WTC11 (cell line): ENCODE measurements at regions not wholly inside any gene's neighbourhood (a gene's known extent, or its start where the extent isn't known, plus 50 kb on each side); places are given as distances from the start of the nearest gene placed in this dataset.
A peak's percentile ranks its signal among the peaks of the same experiment; 100 is the strongest.

Experiments
- ATAC-seq: fragments of 200-7000 bp; cut with Tn5 transposase; 2 replicates; pipeline ENCODE4 v1.10.0; 2021; ENCODE audit warnings: mild to moderate bottlenecking, moderate library complexity
- CTCF ChIA-PET: fragments of 300-600 bp; sonication (Branson Sonifier 250); formaldehyde crosslinking; loops from one replicate; lab custom pipeline; 2021; ENCODE audit warnings: antibody characterized with exemption; lab: Charles Lee
- POLR2A ChIA-PET: fragments of 350-600 bp; sonication (Branson Sonifier 250); formaldehyde crosslinking; loops from one replicate; lab custom pipeline; 2021; ENCODE audit warnings: antibody characterized with exemption; lab: Charles Lee
- DNase-seq: peaks from one replicate; pipeline ENCODE4 v3.0.0; 2021; ENCODE audit warnings: low spot score
- H3K27ac Mint-ChIP-seq: 2 replicates; pipeline ENCODE4 v1.8.0; 2021; ENCODE audit warnings: mixed read lengths
- H3K27me3 Mint-ChIP-seq: 2 replicates; pipeline ENCODE4 v1.8.0; 2021; ENCODE audit warnings: low read depth, mild to moderate bottlenecking, moderate library complexity, mixed read lengths
- H3K36me3 Mint-ChIP-seq: 2 replicates; pipeline ENCODE4 v1.8.0; 2021; ENCODE audit warnings: mixed read lengths
- H3K4me1 Mint-ChIP-seq: 2 replicates; pipeline ENCODE4 v1.8.0; 2022; ENCODE audit warnings: mixed read lengths
- H3K4me3 Mint-ChIP-seq: 2 replicates; pipeline ENCODE4 v1.8.0; 2021; ENCODE audit warnings: mild to moderate bottlenecking, moderate library complexity, mixed read lengths
- H3K9me3 Mint-ChIP-seq: 2 replicates; pipeline ENCODE4 v1.8.0; 2021; ENCODE audit warnings: mixed read lengths
- CBFB ChIP-seq: sonication (generic); formaldehyde crosslinking; IDR thresholded peaks from 2 replicates; pipeline ENCODE4 v1.8.1; 2022; ENCODE audit warnings: mild to moderate bottlenecking, low read depth, missing genetic modification reagents
- CREB1 ChIP-seq: sonication (generic); formaldehyde crosslinking; IDR thresholded peaks from 2 replicates; pipeline ENCODE4 v1.8.0; 2023; ENCODE audit warnings: mild to moderate bottlenecking, missing genetic modification reagents
- ETV6 ChIP-seq: sonication (generic); formaldehyde crosslinking; IDR thresholded peaks from 2 replicates; pipeline ENCODE4 v1.8.1; 2022; ENCODE audit warnings: mild to moderate bottlenecking, missing genetic modification reagents
- FOXK1 ChIP-seq: sonication (generic); formaldehyde crosslinking; IDR thresholded peaks from 2 replicates; pipeline ENCODE4 v1.8.0; 2022; ENCODE audit warnings: mild to moderate bottlenecking, moderate library complexity, missing genetic modification reagents
- IRF2 ChIP-seq: sonication (generic); formaldehyde crosslinking; IDR thresholded peaks from 2 replicates; pipeline ENCODE4 v1.8.0; 2022; ENCODE audit warnings: low read depth, missing genetic modification reagents, borderline replicate concordance
- KAT7 ChIP-seq: sonication (generic); formaldehyde crosslinking; IDR thresholded peaks from 2 replicates; pipeline ENCODE4 v1.8.1; 2023; ENCODE audit warnings: missing genetic modification reagents, mild to moderate bottlenecking, borderline replicate concordance
- MYBL2 ChIP-seq: sonication (generic); formaldehyde crosslinking; IDR thresholded peaks from 2 replicates; pipeline ENCODE4 v1.8.1; 2023; ENCODE audit warnings: mild to moderate bottlenecking, moderate library complexity, missing genetic modification reagents
- NFATC4 ChIP-seq: fragments of 250-450 bp; sonication (Bioruptor Pico); IDR thresholded peaks from 2 replicates; pipeline ENCODE4 v1.9.0; 2021; ENCODE audit warnings: mild to moderate bottlenecking
- NR1H2 ChIP-seq: sonication (generic); formaldehyde crosslinking; IDR thresholded peaks from 2 replicates; pipeline ENCODE4 v1.9.0; 2021; ENCODE audit warnings: mild to moderate bottlenecking, moderate library complexity, missing genetic modification reagents
- RORB ChIP-seq: fragments of 250-450 bp; sonication (Bioruptor Pico); IDR thresholded peaks from 2 replicates; pipeline ENCODE4 v1.9.0; 2021; ENCODE audit warnings: mild to moderate bottlenecking
- SMAD4 ChIP-seq: sonication (generic); formaldehyde crosslinking; IDR thresholded peaks from 2 replicates; pipeline ENCODE4 v1.8.0; 2022; ENCODE audit warnings: mild to moderate bottlenecking, missing genetic modification reagents
- TEAD4 ChIP-seq: sonication (generic); formaldehyde crosslinking; IDR thresholded peaks from 2 replicates; pipeline ENCODE4 v1.8.0; 2022; ENCODE audit warnings: mild to moderate bottlenecking, missing genetic modification reagents
- ZBTB21 ChIP-seq: sonication (generic); formaldehyde crosslinking; IDR thresholded peaks from 2 replicates; pipeline ENCODE4 v1.8.1; 2023; ENCODE audit warnings: mild to moderate bottlenecking, missing genetic modification reagents, borderline replicate concordance
- ZNF121 ChIP-seq: sonication (generic); formaldehyde crosslinking; IDR thresholded peaks from 2 replicates; pipeline ENCODE4 v1.8.0; 2023; ENCODE audit warnings: missing genetic modification reagents
- ZNF416 ChIP-seq: fragments of 250-450 bp; sonication (Bioruptor Pico); IDR thresholded peaks from 2 replicates; pipeline ENCODE4 v1.9.0; 2021; ENCODE audit warnings: mild to moderate bottlenecking, inconsistent platforms
- ZNF423 ChIP-seq: fragments of 250-450 bp; sonication (Bioruptor Pico); IDR thresholded peaks from 2 replicates; pipeline ENCODE4 v2.1.2; 2022; ENCODE audit warnings: mild to moderate bottlenecking, moderate library complexity
- TF ChIP-seq, protein P1 (sequence below): sonication (generic); formaldehyde crosslinking; IDR thresholded peaks from 2 replicates; pipeline ENCODE4 v1.8.1; 2022; ENCODE audit warnings: low read depth, mild to moderate bottlenecking, moderate library complexity, missing genetic modification reagents, borderline replicate concordance
- TF ChIP-seq, protein P2 (sequence below): sonication (generic); formaldehyde crosslinking; IDR thresholded peaks from 2 replicates; pipeline ENCODE4 v1.8.1; 2023; ENCODE audit warnings: mild to moderate bottlenecking, missing genetic modification reagents
- TF ChIP-seq, protein P3 (sequence below): sonication (generic); formaldehyde crosslinking; IDR thresholded peaks from 2 replicates; pipeline ENCODE4 v1.8.1; 2023; ENCODE audit warnings: mild to moderate bottlenecking, missing genetic modification reagents, moderate library complexity
- TF ChIP-seq, protein P4 (sequence below): sonication (generic); formaldehyde crosslinking; IDR thresholded peaks from 2 replicates; pipeline ENCODE4 v1.8.1; 2023; ENCODE audit warnings: mild to moderate bottlenecking, missing genetic modification reagents, moderate library complexity
- TF ChIP-seq, protein P5 (sequence below): fragments of 200-600 bp; IDR thresholded peaks from 2 replicates; pipeline ENCODE4 v1.8.0; 2022; ENCODE audit warnings: antibody characterized with exemption
- TF ChIP-seq, protein P6 (sequence below): sonication (generic); formaldehyde crosslinking; conservative IDR thresholded peaks from 2 replicates; pipeline ENCODE4 v1.8.1; 2023; ENCODE audit warnings: mild to moderate bottlenecking, low read depth, missing genetic modification reagents, moderate library complexity

DNA sequence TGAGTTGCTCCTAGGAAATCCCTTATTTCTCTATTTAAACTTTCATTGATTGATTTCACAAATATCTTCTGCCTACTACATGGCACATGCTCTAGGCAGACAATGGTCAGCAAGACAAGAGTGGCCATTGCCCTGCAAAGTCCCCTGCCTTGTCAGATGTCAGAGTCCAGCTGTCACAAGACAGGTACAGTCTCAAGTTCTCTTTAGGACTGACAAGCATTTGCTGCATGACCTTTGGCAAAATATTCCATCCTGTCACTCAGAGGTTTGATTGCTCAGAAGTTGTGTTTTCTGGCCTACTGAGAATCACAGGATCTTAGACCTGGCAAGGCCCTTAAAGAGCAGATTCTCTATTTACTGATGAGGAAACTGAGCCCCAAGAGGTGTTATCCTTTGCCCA is 322.3 kb upstream of the NFE2L3 start:
- TF ChIP-seq TEAD4 (no peak), KAT7 (CRISPR knock-in tag) (no peak), MYBL2 (CRISPR knock-in tag) (no peak), CBFB (CRISPR knock-in tag) (no peak), ETV6 (CRISPR knock-in tag) (no peak), ZNF423 (CRISPR knock-in tag) (no peak)
- ATAC-seq (no peak), DNase-seq (no peak)
- Mint-ChIP-seq H3K36me3 (no peaks in the 10 kb centered on the region), H3K9me3 (peaks cover 6% of the 10 kb centered on the region), H3K4me3 (no peak overlapping the region), H3K27me3 (no peaks in the 10 kb centered on the region; the same call in 1 of the 2 replicates), H3K27ac (no peak overlapping the region), H3K4me1 (peaks cover 41% of the 10 kb centered on the region)
- CTCF ChIA-PET: interaction anchor here (1.1 kb wide), 1 partner anchor 21 kb away, joined by 4 read pairs; no protein-coding TSS in a partner anchor
- POLR2A ChIA-PET: no interaction called here

DNA sequence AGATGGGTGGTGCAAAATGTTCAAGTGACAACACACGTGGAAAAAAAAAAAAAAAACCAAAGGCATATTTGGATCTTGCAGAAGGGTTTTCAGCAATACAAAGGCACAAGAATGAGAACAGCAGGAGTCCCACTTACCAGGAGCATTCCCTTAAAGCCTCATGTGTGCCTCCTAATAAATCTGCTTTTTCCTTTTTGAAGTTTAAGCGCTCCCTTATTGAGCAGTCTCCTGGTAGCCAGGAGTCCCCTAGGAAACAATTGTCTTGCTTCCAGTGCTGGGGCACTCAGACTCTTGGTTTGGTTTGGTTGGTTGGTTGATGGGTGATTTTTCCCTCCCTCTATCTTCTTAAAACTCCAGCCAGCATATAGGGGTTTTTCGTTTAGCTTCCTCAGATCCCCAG is 321.8 kb upstream of the NFE2L3 start:
- no peak for TF ChIP-seq NR1H2 (CRISPR knock-in tag)
- no peak for TF ChIP-seq IRF2 (CRISPR knock-in tag)
- TF ChIP-seq, protein P1, sequence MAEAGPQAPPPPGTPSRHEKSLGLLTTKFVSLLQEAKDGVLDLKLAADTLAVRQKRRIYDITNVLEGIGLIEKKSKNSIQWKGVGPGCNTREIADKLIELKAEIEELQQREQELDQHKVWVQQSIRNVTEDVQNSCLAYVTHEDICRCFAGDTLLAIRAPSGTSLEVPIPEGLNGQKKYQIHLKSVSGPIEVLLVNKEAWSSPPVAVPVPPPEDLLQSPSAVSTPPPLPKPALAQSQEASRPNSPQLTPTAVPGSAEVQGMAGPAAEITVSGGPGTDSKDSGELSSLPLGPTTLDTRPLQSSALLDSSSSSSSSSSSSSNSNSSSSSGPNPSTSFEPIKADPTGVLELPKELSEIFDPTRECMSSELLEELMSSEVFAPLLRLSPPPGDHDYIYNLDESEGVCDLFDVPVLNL: no peak
- no peak for TF ChIP-seq NFATC4 (CRISPR knock-in tag)
- TF ChIP-seq ZBTB21: no peak
- TF ChIP-seq FOXK1 (CRISPR knock-in tag): no peak
- TF ChIP-seq CREB1 (CRISPR knock-in tag): no peak
- TF ChIP-seq ZNF121: no peak
- TF ChIP-seq, protein P2, sequence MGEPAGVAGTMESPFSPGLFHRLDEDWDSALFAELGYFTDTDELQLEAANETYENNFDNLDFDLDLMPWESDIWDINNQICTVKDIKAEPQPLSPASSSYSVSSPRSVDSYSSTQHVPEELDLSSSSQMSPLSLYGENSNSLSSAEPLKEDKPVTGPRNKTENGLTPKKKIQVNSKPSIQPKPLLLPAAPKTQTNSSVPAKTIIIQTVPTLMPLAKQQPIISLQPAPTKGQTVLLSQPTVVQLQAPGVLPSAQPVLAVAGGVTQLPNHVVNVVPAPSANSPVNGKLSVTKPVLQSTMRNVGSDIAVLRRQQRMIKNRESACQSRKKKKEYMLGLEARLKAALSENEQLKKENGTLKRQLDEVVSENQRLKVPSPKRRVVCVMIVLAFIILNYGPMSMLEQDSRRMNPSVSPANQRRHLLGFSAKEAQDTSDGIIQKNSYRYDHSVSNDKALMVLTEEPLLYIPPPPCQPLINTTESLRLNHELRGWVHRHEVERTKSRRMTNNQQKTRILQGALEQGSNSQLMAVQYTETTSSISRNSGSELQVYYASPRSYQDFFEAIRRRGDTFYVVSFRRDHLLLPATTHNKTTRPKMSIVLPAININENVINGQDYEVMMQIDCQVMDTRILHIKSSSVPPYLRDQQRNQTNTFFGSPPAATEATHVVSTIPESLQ (CRISPR knock-in tag): no peak
- no peak for TF ChIP-seq ZNF416 (CRISPR knock-in tag)
- no peak for TF ChIP-seq RORB (CRISPR knock-in tag)
- TF ChIP-seq, protein P3, sequence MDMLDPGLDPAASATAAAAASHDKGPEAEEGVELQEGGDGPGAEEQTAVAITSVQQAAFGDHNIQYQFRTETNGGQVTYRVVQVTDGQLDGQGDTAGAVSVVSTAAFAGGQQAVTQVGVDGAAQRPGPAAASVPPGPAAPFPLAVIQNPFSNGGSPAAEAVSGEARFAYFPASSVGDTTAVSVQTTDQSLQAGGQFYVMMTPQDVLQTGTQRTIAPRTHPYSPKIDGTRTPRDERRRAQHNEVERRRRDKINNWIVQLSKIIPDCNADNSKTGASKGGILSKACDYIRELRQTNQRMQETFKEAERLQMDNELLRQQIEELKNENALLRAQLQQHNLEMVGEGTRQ (CRISPR knock-in tag): no peak
- TF ChIP-seq, protein P4, sequence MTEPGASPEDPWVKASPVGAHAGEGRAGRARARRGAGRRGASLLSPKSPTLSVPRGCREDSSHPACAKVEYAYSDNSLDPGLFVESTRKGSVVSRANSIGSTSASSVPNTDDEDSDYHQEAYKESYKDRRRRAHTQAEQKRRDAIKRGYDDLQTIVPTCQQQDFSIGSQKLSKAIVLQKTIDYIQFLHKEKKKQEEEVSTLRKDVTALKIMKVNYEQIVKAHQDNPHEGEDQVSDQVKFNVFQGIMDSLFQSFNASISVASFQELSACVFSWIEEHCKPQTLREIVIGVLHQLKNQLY: no peak
- CTCF ChIA-PET: interaction anchor here (1.0 to 1.1 kb wide), 2 partner anchors 11 to 21 kb away, joined by 3 to 4 read pairs; no protein-coding TSS in a partner anchor
- POLR2A ChIA-PET: no interaction called here
- Mint-ChIP-seq H3K36me3 (no peaks in the 10 kb centered on the region), H3K27me3 (no peaks in the 10 kb centered on the region; the same call in 1 of the 2 replicates), H3K4me1 (peaks cover 41% of the 10 kb centered on the region), H3K27ac (no peak overlapping the region; the same call in 1 of the 2 replicates), H3K4me3 (no peak overlapping the region), H3K9me3 (peaks cover 6% of the 10 kb centered on the region)
- DNase-seq: no peak
- peak; percentile 50 for ATAC-seq

DNA sequence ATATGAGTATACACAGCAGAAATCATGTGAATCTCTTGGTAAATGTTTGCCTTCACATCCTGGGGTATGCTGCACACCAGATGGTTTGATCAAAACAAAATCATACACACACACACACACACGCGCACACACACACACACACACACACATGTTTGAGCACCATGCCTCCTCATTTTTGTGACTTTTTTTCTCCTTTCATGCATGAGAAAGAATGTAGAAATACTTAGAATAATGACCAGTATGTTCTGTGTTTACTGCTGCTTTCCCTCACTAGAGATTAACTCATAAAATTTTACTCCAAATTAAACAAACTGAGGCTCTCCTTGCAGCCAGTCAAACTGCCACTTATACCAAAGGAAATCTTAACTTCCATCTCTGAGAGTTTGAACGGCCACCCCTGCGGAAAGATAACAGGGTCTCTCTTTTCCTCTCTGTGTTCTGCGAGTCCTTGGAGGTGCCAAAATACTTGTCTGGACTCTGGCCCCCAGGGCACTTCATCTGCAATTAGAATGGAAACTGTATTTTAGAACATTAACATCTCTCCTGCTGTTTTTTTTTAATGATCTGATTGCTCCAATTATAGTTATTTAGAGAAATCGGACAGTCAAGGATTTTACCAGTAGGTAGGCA is 320.8 kb upstream of the NFE2L3 start:
- Mint-ChIP-seq H3K4me1 (peaks cover 41% of the 10 kb centered on the region), H3K9me3 (peaks cover 6% of the 10 kb centered on the region), H3K36me3 (no peaks in the 10 kb centered on the region), H3K4me3 (no peak overlapping the region), H3K27me3 (no peaks in the 10 kb centered on the region; the same call in 1 of the 2 replicates), H3K27ac (no peak overlapping the region)
- ChIA-PET CTCF (interaction anchor here (1.0 to 1.2 kb wide), 2 partner anchors 12 to 24 kb away, joined by 3 read pairs; no protein-coding TSS in a partner anchor), POLR2A (no interaction called here)
- no peak for DNase-seq
- ATAC-seq: no peak
- no peak for TF ChIP-seq ZNF416 (CRISPR knock-in tag)
- TF ChIP-seq, protein P5, sequence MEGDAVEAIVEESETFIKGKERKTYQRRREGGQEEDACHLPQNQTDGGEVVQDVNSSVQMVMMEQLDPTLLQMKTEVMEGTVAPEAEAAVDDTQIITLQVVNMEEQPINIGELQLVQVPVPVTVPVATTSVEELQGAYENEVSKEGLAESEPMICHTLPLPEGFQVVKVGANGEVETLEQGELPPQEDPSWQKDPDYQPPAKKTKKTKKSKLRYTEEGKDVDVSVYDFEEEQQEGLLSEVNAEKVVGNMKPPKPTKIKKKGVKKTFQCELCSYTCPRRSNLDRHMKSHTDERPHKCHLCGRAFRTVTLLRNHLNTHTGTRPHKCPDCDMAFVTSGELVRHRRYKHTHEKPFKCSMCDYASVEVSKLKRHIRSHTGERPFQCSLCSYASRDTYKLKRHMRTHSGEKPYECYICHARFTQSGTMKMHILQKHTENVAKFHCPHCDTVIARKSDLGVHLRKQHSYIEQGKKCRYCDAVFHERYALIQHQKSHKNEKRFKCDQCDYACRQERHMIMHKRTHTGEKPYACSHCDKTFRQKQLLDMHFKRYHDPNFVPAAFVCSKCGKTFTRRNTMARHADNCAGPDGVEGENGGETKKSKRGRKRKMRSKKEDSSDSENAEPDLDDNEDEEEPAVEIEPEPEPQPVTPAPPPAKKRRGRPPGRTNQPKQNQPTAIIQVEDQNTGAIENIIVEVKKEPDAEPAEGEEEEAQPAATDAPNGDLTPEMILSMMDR: no peak
- no peak for TF ChIP-seq SMAD4 (CRISPR knock-in tag)
- TF ChIP-seq, protein P6, sequence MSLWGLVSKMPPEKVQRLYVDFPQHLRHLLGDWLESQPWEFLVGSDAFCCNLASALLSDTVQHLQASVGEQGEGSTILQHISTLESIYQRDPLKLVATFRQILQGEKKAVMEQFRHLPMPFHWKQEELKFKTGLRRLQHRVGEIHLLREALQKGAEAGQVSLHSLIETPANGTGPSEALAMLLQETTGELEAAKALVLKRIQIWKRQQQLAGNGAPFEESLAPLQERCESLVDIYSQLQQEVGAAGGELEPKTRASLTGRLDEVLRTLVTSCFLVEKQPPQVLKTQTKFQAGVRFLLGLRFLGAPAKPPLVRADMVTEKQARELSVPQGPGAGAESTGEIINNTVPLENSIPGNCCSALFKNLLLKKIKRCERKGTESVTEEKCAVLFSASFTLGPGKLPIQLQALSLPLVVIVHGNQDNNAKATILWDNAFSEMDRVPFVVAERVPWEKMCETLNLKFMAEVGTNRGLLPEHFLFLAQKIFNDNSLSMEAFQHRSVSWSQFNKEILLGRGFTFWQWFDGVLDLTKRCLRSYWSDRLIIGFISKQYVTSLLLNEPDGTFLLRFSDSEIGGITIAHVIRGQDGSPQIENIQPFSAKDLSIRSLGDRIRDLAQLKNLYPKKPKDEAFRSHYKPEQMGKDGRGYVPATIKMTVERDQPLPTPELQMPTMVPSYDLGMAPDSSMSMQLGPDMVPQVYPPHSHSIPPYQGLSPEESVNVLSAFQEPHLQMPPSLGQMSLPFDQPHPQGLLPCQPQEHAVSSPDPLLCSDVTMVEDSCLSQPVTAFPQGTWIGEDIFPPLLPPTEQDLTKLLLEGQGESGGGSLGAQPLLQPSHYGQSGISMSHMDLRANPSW (CRISPR knock-in tag): no peak
